Cardiac muscle cell (in vitro differentiated cells and primary cell): ENCODE measurements at regions not wholly inside any gene's neighbourhood (a gene's known extent, or its start where the extent isn't known, plus 50 kb on each side); places are given as distances from the start of the nearest gene placed in this dataset.
"Not testable (repeated sequence)": the region's sequence is repeated elsewhere in the genome, so short reads cannot be mapped to it uniquely, and the experiment has no call there.

ENCODE experiments used
- DNase-seq, 2 donors: peaks; one replicate each; pipeline versions ENCODE4 v3.0.0 to v3.0.0-alpha.2; 2010 to 2017; ENCODE audit warnings: low read depth in 1 of 2, low spot score in 1 of 2
- H3K27ac ChIP-seq: fragments of 200-600 bp; sonication (generic); 2 replicates; pipeline ENCODE4 v1.5.1; 2016
- H3K27me3 ChIP-seq: fragments of 200-600 bp; sonication (generic); 2 replicates; pipeline ENCODE4 v1.6.0; 2016; ENCODE audit warnings: control low read depth
- H3K36me3 ChIP-seq: fragments of 200-600 bp; sonication (generic); 2 replicates; pipeline ENCODE4 v1.5.1; 2016; ENCODE audit warnings: control low read depth
- H3K4me1 ChIP-seq: fragments of 200-600 bp; sonication (generic); 2 replicates; pipeline ENCODE4 v1.8.1; 2017; ENCODE audit warnings: low read depth, mild to moderate bottlenecking, mixed run types
- H3K4me3 ChIP-seq: fragments of 200-600 bp; sonication (generic); 2 replicates; pipeline ENCODE4 v1.5.1; 2016; ENCODE audit warnings: mild to moderate bottlenecking
- H3K9me3 ChIP-seq: fragments of 200-600 bp; sonication (generic); 2 replicates; pipeline ENCODE4 v1.5.1; 2017; ENCODE audit warnings: low read depth, mild to moderate bottlenecking, control low read depth
- TF ChIP-seq, protein P1 (sequence below): IDR thresholded peaks from 2 replicates; pipeline ENCODE4 v1.5.1; 2012; ENCODE audit warnings: low read depth, mild to moderate bottlenecking, low read length

DNA sequence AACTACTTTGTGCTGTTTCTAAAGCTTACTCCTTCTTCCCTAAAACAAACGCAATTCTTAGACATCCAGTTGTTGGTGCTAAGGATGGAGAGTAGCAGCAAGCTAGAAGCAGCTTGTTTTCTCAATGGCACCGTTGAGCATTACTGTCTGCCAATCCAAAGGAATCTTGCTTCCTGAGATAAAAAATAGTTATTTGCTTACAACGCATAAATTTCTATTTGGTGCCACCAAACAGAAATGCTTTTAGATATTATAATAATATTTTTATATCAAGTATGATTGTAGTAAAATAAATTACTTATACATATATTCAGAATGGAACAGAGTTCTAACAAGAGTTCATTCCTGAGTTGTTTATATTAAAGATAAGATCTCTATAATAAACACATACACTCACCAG lies 434.7 kb downstream of the CPS1 start:
- TF ChIP-seq, protein P1, sequence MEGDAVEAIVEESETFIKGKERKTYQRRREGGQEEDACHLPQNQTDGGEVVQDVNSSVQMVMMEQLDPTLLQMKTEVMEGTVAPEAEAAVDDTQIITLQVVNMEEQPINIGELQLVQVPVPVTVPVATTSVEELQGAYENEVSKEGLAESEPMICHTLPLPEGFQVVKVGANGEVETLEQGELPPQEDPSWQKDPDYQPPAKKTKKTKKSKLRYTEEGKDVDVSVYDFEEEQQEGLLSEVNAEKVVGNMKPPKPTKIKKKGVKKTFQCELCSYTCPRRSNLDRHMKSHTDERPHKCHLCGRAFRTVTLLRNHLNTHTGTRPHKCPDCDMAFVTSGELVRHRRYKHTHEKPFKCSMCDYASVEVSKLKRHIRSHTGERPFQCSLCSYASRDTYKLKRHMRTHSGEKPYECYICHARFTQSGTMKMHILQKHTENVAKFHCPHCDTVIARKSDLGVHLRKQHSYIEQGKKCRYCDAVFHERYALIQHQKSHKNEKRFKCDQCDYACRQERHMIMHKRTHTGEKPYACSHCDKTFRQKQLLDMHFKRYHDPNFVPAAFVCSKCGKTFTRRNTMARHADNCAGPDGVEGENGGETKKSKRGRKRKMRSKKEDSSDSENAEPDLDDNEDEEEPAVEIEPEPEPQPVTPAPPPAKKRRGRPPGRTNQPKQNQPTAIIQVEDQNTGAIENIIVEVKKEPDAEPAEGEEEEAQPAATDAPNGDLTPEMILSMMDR, result no peak
- Histone ChIP-seq H3K36me3 (no peaks in the 10 kb centered on the region), H3K4me3 (no peak overlapping the region), H3K9me3 (no peaks in the 10 kb centered on the region), H3K27me3 (no peaks in the 10 kb centered on the region), H3K27ac (no peak overlapping the region), H3K4me1 (peaks cover 4% of the 10 kb centered on the region)
- DNase-seq, result no peak

DNA sequence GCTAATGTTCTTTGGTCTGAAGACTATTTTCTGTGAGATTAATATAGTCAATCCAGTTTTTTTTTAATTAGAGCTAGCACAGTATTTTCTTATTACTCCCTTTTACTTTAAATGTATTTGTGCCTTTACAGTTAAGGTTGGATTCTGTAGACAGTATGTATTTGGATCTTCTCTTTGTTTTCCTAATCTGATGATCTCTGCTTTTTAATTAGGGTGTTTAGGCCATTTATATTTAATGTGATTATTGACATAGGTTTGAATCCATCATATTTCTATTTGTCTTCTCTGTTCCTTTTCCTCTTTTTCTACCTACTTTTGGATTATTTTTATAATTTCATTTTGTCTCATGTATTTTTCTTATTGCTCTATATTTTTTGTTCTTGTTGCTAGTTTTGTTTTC lies 437.7 kb downstream of the CPS1 start:
- TF ChIP-seq, protein P1, result no peak
- no peak overlapping the region for H3K27ac ChIP-seq
- H3K36me3 ChIP-seq, result no peaks in the 10 kb centered on the region
- DNase-seq, result no peak
- peaks cover 4% of the 10 kb centered on the region for H3K4me1 ChIP-seq
- H3K4me3 ChIP-seq, result no peak overlapping the region
- no peaks in the 10 kb centered on the region for H3K27me3 ChIP-seq
- no peaks in the 10 kb centered on the region for H3K9me3 ChIP-seq

DNA sequence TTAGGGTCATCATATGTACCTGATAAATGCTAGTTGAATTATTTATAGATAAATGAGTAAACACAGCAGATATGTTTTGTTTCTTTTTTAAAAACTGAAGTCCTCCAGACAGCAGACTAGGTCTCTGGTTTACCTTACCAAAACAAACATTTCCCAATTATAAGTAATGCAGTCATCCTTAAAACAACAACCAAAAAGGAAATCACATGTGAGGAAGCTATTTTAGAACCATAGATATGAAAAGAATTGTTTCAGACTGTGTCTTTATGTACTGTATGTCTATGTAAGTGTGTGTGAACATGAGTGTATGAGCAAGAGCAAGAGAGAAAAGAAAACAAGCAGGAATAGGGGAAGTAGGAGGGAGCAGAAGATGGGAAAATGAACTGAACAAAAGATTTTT lies 441.0 kb downstream of the CPS1 start:
- no peaks in the 10 kb centered on the region for H3K9me3 ChIP-seq
- DNase-seq, result peak in 1 of 2 donors; percentile 7
- H3K4me1 ChIP-seq, result peaks cover 2% of the 10 kb centered on the region
- no peaks in the 10 kb centered on the region for H3K27me3 ChIP-seq
- no peak overlapping the region for H3K27ac ChIP-seq
- no peak overlapping the region for H3K4me3 ChIP-seq
- TF ChIP-seq, protein P1, result no peak
- no peaks in the 10 kb centered on the region for H3K36me3 ChIP-seq

DNA sequence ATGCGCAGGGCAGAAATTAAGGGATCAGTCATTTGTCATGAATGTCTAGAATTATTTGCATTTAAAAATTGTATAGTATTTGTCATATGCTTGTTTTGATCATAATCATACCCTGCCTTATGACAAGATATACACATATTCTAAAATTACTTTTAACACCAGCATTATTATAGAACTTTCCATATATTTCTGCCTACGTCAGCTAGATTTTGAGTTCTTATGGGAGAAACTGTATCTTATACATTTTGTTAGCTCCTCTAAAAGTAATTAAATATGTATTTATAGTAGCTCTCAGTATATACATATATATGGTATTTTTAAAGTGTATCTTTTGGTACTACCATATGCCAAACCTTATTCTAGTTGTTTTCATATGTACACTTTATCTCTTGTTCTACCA lies 441.9 kb downstream of the CPS1 start:
- no peaks in the 10 kb centered on the region for H3K4me1 ChIP-seq
- H3K36me3 ChIP-seq, result no peaks in the 10 kb centered on the region
- no peak overlapping the region for H3K4me3 ChIP-seq
- no peak for DNase-seq
- H3K27me3 ChIP-seq, result no peaks in the 10 kb centered on the region
- H3K27ac ChIP-seq, result no peak overlapping the region
- H3K9me3 ChIP-seq, result no peaks in the 10 kb centered on the region
- TF ChIP-seq, protein P1, result no peak

DNA sequence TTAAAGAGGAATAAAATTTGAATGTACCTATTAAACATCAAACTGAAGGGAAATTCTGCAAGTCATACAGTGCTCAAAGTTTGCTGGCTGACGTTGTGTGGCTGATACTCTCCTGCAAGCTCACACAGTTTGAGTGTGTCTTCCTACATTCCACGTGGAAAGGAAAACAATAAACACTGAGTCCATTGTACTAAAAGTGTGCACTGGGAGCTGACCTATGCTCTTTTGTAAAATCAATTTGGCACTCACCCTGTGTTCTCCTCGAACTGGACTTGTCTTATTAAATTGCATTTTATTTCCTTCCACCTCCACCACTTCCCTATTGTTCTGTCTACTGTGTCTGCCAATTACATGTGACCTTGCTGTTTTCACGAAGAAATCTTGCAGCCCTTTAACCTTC lies 458.0 kb downstream of the CPS1 start:
- Histone ChIP-seq H3K27me3 (no peaks in the 10 kb centered on the region), H3K36me3 (no peaks in the 10 kb centered on the region), H3K4me1 (no peaks in the 10 kb centered on the region), H3K4me3 (no peak overlapping the region), H3K27ac (no peak overlapping the region), H3K9me3 (no peaks in the 10 kb centered on the region)
- DNase-seq, result no peak
- TF ChIP-seq, protein P1, result no peak

DNA sequence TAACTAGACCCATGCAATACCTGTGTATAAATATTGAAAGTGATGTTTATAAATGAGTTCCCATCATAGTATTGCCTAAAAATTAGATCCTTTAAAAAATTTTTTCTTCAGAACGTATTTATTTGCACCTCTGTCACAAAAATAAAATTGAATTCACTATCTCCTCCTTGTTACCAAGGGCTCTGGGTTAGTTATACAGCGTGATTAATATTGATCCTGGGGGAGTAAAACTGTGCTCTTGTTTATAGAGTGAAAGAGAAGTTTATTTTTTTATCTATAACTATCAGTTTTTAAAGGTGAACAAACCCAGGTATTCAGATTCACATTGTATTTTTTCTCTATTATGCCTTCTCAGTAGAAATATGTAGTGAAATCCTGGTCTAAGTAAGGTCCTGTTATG lies 458.5 kb downstream of the CPS1 start:
- H3K27me3 ChIP-seq, result no peaks in the 10 kb centered on the region
- H3K9me3 ChIP-seq, result no peaks in the 10 kb centered on the region
- H3K4me3 ChIP-seq, result no peak overlapping the region
- H3K4me1 ChIP-seq, result no peaks in the 10 kb centered on the region
- no peaks in the 10 kb centered on the region for H3K36me3 ChIP-seq
- TF ChIP-seq, protein P1, result no peak
- DNase-seq, result no peak
- no peak overlapping the region for H3K27ac ChIP-seq

DNA sequence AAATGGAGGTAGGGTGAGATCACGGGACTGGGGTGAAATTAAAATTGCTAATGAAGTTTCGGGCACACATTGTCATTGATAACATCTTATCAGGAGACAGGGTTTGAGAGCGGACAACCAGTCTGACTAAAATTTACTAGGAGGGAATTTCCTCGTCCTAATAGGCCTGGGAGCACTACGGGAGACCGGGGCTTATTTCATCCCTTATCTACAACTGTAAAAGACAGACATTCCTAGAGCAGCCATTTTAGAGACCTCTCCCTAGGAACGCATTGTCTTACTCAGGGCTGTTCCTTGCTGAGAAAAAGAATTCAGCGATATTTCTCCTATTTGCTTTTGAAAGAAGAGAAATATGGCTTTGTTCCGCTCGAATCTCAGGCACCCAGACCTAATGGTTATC lies 468.7 kb downstream of the CPS1 start:
- not testable (repeated sequence) for H3K27me3 ChIP-seq, H3K27ac ChIP-seq, H3K36me3 ChIP-seq, H3K9me3 ChIP-seq, H3K4me1 ChIP-seq, DNase-seq, H3K4me3 ChIP-seq
